Osteocyte (in vitro differentiated cells): ENCODE measurements at regions not wholly inside any gene's neighbourhood (a gene's known extent, or its start where the extent isn't known, plus 50 kb on each side); places are given as distances from the start of the nearest gene placed in this dataset.

Source experiments
- DNase-seq: peaks from one replicate; pipeline ENCODE4 v3.0.0; 2021; ENCODE audit warnings: mixed read lengths; ENCODE audit not compliant: unreplicated experiment; ENCODE audit errors: extremely low spot score
- H3K27ac Mint-ChIP-seq: one replicate; pipeline ENCODE4 v1.8.0; 2021; ENCODE audit warnings: mild to moderate bottlenecking, mixed read lengths; ENCODE audit not compliant: unreplicated experiment
- H3K27me3 Mint-ChIP-seq: one replicate; pipeline ENCODE4 v1.8.0; 2021; ENCODE audit warnings: mixed read lengths; ENCODE audit not compliant: unreplicated experiment
- H3K36me3 Mint-ChIP-seq: one replicate; pipeline ENCODE4 v1.8.0; 2021; ENCODE audit warnings: mixed read lengths; ENCODE audit not compliant: unreplicated experiment
- H3K4me1 Mint-ChIP-seq: one replicate; pipeline ENCODE4 v1.8.0; 2021; ENCODE audit warnings: mixed read lengths; ENCODE audit not compliant: unreplicated experiment
- H3K4me3 Mint-ChIP-seq: one replicate; pipeline ENCODE4 v1.8.0; 2021; ENCODE audit warnings: mild to moderate bottlenecking, moderate library complexity, mixed read lengths; ENCODE audit not compliant: unreplicated experiment
- H3K9me3 Mint-ChIP-seq: one replicate; pipeline ENCODE4 v1.8.0; 2021; ENCODE audit warnings: mixed read lengths; ENCODE audit not compliant: unreplicated experiment
- TF ChIP-seq, protein P1 (sequence below): fragments of 200-600 bp; sonication (generic); IDR thresholded peaks from 2 replicates; pipeline ENCODE4 v1.5.0; 2021; ENCODE audit warnings: antibody characterized with exemption, mild to moderate bottlenecking, moderate library complexity

DNA sequence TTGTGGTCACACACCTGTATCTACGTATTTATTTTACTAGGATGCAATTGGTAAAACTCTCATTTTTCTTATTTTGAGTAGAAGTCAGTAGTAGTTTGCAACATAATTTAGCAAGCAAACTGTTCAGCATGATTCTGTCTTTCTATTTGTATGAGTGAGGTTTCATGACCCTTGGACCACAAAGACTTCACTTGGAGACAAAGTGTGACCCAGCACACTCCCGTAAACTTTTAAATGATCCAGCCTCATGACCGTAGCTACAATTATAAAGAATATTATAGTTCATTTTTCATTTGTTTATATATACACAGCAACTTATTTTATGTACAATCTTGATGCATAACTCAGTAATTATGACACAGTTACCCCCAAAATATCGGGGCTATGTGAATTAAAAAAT is 86.5 kb downstream of the ERCC5 start:
- Mint-ChIP-seq H3K27me3 (peaks cover 10% of the 10 kb centered on the region), H3K36me3 (no peaks in the 10 kb centered on the region), H3K4me1 (peaks cover 8% of the 10 kb centered on the region), H3K9me3 (no peaks in the 10 kb centered on the region), H3K27ac (no peak overlapping the region), H3K4me3 (no peak overlapping the region)
- DNase-seq: no peak
- TF ChIP-seq, protein P1, sequence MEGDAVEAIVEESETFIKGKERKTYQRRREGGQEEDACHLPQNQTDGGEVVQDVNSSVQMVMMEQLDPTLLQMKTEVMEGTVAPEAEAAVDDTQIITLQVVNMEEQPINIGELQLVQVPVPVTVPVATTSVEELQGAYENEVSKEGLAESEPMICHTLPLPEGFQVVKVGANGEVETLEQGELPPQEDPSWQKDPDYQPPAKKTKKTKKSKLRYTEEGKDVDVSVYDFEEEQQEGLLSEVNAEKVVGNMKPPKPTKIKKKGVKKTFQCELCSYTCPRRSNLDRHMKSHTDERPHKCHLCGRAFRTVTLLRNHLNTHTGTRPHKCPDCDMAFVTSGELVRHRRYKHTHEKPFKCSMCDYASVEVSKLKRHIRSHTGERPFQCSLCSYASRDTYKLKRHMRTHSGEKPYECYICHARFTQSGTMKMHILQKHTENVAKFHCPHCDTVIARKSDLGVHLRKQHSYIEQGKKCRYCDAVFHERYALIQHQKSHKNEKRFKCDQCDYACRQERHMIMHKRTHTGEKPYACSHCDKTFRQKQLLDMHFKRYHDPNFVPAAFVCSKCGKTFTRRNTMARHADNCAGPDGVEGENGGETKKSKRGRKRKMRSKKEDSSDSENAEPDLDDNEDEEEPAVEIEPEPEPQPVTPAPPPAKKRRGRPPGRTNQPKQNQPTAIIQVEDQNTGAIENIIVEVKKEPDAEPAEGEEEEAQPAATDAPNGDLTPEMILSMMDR: no peak

DNA sequence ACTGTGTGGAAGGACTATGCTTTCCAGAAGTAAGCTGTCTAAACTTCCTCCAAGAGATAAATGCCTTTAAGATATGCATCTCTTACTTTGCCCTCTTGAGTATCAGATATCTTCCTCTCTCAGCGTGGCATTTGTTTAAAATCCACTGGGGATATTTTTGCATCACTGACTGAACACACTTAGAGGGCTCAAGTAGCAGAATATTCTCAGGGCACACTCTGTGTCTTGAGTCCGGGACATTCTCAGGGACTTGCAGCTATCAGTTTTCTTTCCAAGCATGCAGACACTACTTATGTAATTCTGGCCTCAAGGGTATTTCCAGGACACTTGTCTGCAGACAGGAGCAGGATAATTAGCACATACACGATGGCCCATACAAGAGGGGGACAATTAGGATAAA is 84.7 kb downstream of the ERCC5 start:
- Mint-ChIP-seq H3K4me3 (no peak overlapping the region), H3K36me3 (no peaks in the 10 kb centered on the region), H3K9me3 (peaks cover under 1% of the 10 kb centered on the region), H3K27ac (peak overlapping the region; percentile 4), H3K4me1 (peaks cover 17% of the 10 kb centered on the region), H3K27me3 (peaks cover 10% of the 10 kb centered on the region)
- DNase-seq: no peak
- TF ChIP-seq, protein P1: no peak

DNA sequence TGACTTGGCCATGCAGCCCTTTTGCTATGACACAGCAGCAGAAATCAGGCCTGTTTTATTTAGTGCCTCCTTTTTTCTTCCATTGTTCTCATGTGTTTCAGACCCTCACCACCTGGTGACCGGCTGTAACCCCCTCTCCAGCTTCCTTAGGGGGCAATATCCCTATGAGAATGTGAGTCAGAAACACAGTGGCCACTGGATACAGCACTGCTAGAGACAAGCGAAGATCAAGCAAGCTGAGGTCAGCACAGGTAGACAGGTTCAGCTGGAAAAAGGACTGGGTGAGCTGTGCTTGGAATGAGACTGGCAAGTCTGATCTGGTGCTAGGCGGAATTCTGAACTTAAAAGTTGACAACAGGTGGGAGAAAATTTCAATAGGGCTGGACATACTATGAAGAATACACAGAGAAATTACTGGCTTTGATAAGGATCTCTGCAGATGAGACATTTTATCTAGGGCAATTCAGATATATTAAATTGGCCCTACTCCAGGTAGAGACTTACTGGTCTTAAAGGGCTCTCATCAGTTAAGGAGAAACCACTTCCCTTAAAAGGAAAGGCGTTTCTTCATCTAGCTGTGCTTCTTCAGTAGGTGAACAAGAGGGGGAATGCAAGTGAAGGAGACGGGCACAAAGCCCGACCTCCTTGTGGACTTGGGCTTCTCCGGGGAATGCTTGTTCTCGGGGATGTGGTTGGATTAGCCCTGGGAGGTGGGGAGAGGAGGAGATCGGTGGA is 83.3 kb downstream of the ERCC5 start:
- no peak for DNase-seq
- Mint-ChIP-seq H3K9me3 (peaks cover 5% of the 10 kb centered on the region), H3K27ac (no peak overlapping the region), H3K36me3 (no peaks in the 10 kb centered on the region), H3K4me3 (no peak overlapping the region), H3K27me3 (peaks cover 3% of the 10 kb centered on the region), H3K4me1 (peaks cover 17% of the 10 kb centered on the region)
- TF ChIP-seq, protein P1: no peak
